ENCODE measurements at regions not wholly inside any gene's neighbourhood (a gene's known extent, or its start where the extent isn't known, plus 50 kb on each side); places are given as distances from the start of the nearest gene placed in this dataset.

DNA sequence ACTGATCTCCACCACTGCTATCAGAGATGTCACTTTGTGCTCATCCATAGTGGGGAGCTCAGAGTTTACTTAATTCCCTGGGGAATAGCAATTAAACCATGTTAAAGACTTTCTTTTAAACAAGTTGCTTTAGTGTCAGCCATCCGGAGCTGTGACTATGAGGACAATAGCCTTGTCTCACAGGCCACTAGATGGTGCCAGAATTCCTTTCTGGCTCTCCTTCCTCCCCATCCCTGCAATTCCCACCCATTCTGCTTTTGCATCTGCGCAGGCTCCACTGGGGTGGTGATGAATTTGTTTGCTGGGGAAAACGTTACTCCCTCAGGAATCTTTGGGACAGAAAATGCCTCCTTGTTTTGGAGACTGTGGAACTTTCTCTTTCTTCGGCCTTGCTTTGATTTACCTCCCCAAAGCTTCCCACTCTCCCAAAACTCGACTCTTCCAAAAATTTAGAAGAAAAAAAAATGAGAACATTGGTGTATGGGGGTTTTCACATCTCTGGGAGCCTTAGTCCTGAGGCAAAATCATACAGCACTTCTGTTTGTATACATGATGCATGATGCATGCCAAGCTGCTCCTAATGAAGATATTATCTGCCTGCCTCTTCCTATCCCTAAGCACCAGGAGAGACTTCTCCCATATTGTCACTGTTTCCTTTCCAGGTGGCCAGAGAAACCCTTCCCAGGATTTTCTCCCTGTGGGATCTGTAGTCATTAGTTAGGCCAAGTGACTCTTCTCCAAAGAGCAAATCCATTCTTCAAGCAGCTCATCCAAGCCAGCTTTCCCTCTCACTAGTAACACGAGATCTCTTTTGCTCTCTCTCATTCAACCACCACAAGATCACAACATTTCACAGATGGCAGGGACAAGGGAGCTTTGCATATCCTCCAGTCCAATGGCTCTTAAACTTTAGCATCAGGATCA lies 466.1 kb downstream of the TLR4 start:
- TF ChIP-seq YY1 (IDR thresholded peaks at IDR 0.05; ENCODE audit: insufficient read depth, insufficient read length) (no peak), ZNF274 (IDR thresholded peaks at IDR 0.05; ENCODE audit: low read depth, low read length) (no peak)
